ENCODE measurements at regions not wholly inside any gene's neighbourhood (a gene's known extent, or its start where the extent isn't known, plus 50 kb on each side); places are given as distances from the start of the nearest gene placed in this dataset.

DNA sequence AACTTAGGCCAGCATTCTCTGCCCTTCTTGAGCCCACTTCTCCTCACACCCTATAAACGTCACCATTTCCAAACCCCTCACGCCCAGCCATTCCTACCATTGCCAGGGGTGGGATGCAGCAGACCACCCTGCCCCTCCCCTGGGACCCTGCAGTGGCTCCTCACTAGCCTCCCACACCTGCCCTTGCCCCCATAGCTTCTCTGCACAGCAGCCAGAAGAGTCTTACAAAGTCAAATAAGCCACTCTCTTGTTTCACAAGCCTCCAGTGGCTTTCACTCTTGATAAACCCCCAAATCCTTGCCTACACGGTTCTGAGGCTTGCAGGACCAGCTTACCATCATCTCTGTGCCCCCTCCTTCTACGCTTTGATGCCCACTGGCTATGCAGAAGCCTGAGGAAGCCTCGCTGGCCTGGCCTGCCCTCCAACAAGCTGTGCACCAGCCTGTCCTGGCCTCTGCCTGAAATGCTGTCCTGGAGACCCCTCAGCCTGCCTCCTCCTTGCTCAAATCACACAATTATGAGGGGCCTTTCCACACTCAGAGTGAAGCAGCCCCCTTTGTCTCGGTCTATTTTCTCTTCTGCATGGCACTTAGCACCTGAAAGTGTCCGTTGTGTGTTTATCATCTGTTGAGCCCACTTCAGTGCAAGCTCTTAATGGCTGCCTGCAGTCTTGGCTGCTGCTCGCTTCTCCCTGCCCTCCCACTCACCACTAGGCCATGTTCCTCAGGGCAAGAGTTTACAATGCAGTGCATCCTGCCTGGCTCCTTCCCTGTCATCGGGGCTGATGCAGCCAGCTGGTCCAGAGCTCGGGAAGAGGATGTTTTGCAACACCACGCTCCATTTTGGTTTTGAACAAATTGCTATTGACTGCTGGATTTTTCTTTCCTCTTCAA lies 82.6 kb upstream of the RGPD5 start (continued):
- TF ChIP-seq, protein P1, sequence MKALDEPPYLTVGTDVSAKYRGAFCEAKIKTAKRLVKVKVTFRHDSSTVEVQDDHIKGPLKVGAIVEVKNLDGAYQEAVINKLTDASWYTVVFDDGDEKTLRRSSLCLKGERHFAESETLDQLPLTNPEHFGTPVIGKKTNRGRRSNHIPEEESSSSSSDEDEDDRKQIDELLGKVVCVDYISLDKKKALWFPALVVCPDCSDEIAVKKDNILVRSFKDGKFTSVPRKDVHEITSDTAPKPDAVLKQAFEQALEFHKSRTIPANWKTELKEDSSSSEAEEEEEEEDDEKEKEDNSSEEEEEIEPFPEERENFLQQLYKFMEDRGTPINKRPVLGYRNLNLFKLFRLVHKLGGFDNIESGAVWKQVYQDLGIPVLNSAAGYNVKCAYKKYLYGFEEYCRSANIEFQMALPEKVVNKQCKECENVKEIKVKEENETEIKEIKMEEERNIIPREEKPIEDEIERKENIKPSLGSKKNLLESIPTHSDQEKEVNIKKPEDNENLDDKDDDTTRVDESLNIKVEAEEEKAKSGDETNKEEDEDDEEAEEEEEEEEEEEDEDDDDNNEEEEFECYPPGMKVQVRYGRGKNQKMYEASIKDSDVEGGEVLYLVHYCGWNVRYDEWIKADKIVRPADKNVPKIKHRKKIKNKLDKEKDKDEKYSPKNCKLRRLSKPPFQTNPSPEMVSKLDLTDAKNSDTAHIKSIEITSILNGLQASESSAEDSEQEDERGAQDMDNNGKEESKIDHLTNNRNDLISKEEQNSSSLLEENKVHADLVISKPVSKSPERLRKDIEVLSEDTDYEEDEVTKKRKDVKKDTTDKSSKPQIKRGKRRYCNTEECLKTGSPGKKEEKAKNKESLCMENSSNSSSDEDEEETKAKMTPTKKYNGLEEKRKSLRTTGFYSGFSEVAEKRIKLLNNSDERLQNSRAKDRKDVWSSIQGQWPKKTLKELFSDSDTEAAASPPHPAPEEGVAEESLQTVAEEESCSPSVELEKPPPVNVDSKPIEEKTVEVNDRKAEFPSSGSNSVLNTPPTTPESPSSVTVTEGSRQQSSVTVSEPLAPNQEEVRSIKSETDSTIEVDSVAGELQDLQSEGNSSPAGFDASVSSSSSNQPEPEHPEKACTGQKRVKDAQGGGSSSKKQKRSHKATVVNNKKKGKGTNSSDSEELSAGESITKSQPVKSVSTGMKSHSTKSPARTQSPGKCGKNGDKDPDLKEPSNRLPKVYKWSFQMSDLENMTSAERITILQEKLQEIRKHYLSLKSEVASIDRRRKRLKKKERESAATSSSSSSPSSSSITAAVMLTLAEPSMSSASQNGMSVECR (CRISPR knock-in tag; IDR thresholded peaks at IDR 0.05; ENCODE audit: borderline replicate concordance) = no peak
- no peak for TF ChIP-seq ZNF425 (CRISPR knock-in tag; conservative IDR thresholded peaks at IDR 0.05)
- TF ChIP-seq SOX15 (CRISPR knock-in tag; IDR thresholded peaks at IDR 0.05) = no peak
- TF ChIP-seq OVOL2 (CRISPR knock-in tag; IDR thresholded peaks at IDR 0.05; ENCODE audit: borderline replicate concordance) = no peak
- no peak for TF ChIP-seq SP1 (CRISPR knock-in tag; conservative IDR thresholded peaks at IDR 0.05)
- no peak for TF ChIP-seq NFYB (CRISPR knock-in tag; conservative IDR thresholded peaks at IDR 0.05; ENCODE audit: low read depth)
- no peak for TF ChIP-seq GABPB1 (CRISPR knock-in tag; IDR thresholded peaks at IDR 0.05)
- no peak for TF ChIP-seq PRDM15 (CRISPR knock-in tag; IDR thresholded peaks at IDR 0.05)
- TF ChIP-seq PREB (CRISPR knock-in tag; IDR thresholded peaks at IDR 0.05; ENCODE audit: borderline replicate concordance) = no peak
- TF ChIP-seq ATF3 (CRISPR knock-in tag; conservative IDR thresholded peaks at IDR 0.05) = no peak

DNA sequence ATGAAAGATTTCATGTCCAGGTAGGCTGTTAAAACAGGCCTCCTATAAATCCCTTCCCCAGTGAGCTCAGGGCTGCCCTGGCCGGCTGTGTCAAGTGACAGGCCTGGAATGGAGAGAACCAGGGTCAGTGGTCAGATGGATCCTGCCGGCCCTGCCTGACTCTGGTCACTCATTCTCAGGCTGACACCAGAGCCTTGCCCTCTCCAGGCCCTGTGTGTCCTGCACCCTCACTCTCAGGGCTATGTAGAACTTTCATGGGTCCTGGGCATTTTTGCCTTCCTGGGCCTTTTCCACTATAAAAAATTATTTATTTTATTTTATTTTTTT lies 82.0 kb upstream of the RGPD5 start:
- no peak overlapping the region for H3K27ac Mint-ChIP-seq
- no peaks in the 10 kb centered on the region for H3K27me3 Mint-ChIP-seq (ENCODE audit: low read depth)
- CTCF ChIA-PET = interaction anchor here (1.2 to 1.8 kb wide), 2 partner anchors 166 to 202 kb away, joined by 5 to 6 read pairs; no protein-coding TSS in a partner anchor
- no peaks in the 10 kb centered on the region for H3K4me1 Mint-ChIP-seq
- TF ChIP-seq NFYB (CRISPR knock-in tag; conservative IDR thresholded peaks at IDR 0.05; ENCODE audit: low read depth) = no peak
- no peaks in the 10 kb centered on the region for H3K9me3 Mint-ChIP-seq
- no peak overlapping the region for H3K4me3 Mint-ChIP-seq
- ATAC-seq (no peak), DNase-seq (ENCODE audit: low spot score) (no peak)
- POLR2A ChIA-PET = no interaction called here
- no peaks in the 10 kb centered on the region for H3K36me3 Mint-ChIP-seq
